Lower leg skin (tissue), 3 donors: ENCODE measurements at regions not wholly inside any gene's neighbourhood (a gene's known extent, or its start where the extent isn't known, plus 50 kb on each side); places are given as distances from the start of the nearest gene placed in this dataset.

ENCODE experiments used
- CTCF ChIP-seq, 3 donors: fragments of 450-650 bp; IDR thresholded peaks; one replicate each; pipeline ENCODE4 v1.5.1; 2016; ENCODE audit warnings: antibody characterized with exemption in 3 of 3, mild to moderate bottlenecking in 3 of 3, moderate library complexity in 2 of 3
- POLR2A ChIP-seq, 2 donors: fragments of 450-650 bp; IDR thresholded peaks; one replicate each; pipeline ENCODE4 v1.6.1; 2016 to 2017; ENCODE audit warnings: antibody characterized with exemption in 2 of 2, mild to moderate bottlenecking in 1 of 2, moderate library complexity in 1 of 2

GRCh38 chr16:73277071-73277470 lies 229.1 kb upstream of the ZFHX3 start:
- TF ChIP-seq POLR2A (IDR thresholded peaks at IDR 0.05) = no peak
- no peak for TF ChIP-seq CTCF (IDR thresholded peaks at IDR 0.05)
